GM18951 (cell line): ENCODE measurements at regions not wholly inside any gene's neighbourhood (a gene's known extent, or its start where the extent isn't known, plus 50 kb on each side); places are given as distances from the start of the nearest gene placed in this dataset.
"Not testable (repeated sequence)": the region's sequence is repeated elsewhere in the genome, so short reads cannot be mapped to it uniquely, and the experiment has no call there.

Experiments used
- POLR2A ChIP-seq: IDR thresholded peaks from 4 replicates; pipeline ENCODE4 v1.6.1; 2011; ENCODE audit warnings: mild to moderate bottlenecking; ENCODE audit not compliant: insufficient read length, insufficient read depth; ENCODE audit errors: extremely low read depth
- in situ Hi-C: fragments of 300-500 bp; cut with MboI; formaldehyde crosslinking; loops from one replicate; pipeline ENCODE4 v1.12.0; 2022; ENCODE audit warnings: low sequenced_read_pairs, mixed read lengths, inconsistent platforms; ENCODE audit not compliant: unreplicated experiment

DNA sequence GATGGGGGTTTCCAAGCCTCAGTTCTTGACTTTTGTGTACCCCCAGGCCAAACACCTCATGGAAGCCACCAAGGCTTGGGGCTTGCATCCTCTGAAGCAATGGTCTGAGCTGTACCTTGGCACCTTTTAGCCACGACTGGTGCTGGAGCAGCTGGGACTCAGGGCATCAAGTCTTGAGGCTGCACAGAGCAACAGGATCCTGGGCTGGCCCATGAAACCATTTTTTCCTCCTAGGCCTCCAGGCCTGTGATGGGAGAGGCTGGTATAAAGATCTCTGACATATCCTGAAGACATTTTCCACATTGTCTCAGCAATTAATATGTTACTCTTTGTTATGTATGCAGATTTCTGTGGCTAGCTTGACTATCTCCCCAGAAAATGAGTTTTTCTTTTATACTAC is 269.1 kb upstream of the TBX18 start:
- in situ Hi-C loops, result no loop called here

GRCh38 chr6:85026021-85026420 is 261.6 kb upstream of the TBX18 start:
- TF ChIP-seq POLR2A, result no peak
- in situ Hi-C loops, result no loop called here

More for the DNA sequence above, 269.1 kb upstream of the TBX18 start:
- no peak for TF ChIP-seq POLR2A

DNA sequence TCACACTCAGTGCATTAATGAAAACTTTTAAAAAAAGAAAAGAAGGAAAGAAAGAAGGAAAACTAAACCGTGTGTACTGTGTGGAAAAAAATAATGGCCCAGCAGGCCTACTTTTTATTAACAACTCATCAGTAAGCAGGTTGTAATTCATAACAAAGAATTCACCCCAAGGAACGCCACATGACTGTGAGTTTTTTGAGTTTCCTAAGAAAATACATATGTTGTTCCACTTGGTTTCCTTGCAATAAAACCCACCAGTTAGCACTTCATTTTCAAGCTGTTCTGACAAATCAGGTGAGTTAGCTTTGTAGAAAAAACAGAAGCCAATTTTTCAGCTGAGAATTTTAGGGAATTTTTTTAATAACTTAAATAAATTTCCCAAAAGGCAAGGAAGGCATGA is 259.3 kb upstream of the TBX18 start:
- in situ Hi-C loops, result no loop called here
- TF ChIP-seq POLR2A, result no peak

DNA sequence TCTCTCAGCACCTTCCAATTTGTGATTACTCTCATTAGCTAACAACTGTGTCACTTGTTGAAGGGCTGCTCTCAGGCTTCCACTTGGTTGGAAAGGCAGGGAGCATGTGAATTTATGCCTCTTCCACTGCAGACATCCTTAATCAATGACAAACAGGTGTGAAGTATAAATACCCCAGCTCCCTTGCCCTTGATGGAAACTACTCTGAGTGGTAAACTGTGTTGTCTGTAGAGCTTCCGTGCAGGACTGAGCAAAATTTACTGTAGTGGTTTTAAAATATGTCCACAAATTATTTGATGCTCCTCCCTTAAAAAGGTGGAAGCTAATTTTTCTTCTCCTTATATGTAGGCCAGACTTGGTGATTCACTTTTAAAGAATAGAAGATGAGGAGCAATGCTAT is 253.0 kb upstream of the TBX18 start:
- no peak for TF ChIP-seq POLR2A
- in situ Hi-C loops, result no loop called here

DNA sequence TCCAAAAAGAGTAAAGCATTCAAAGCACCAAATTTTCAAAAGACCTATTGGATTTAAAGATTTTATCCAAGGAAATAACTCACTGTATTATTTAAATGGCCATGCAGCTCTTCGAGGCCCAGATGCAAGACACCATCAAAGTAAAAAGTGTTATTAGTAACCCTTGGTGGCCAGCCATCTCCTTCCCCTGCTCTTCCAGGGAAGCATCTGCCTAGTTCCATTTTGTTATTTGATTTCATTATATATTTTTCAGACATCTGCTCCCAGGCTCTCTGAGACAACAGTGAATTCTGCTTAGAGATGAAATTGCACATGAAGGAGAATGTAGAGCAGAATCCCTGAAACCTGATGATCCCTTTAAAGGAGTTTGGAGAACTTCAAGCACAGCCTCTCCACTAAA is 252.3 kb upstream of the TBX18 start:
- no peak for TF ChIP-seq POLR2A
- in situ Hi-C loops, result no loop called here

DNA sequence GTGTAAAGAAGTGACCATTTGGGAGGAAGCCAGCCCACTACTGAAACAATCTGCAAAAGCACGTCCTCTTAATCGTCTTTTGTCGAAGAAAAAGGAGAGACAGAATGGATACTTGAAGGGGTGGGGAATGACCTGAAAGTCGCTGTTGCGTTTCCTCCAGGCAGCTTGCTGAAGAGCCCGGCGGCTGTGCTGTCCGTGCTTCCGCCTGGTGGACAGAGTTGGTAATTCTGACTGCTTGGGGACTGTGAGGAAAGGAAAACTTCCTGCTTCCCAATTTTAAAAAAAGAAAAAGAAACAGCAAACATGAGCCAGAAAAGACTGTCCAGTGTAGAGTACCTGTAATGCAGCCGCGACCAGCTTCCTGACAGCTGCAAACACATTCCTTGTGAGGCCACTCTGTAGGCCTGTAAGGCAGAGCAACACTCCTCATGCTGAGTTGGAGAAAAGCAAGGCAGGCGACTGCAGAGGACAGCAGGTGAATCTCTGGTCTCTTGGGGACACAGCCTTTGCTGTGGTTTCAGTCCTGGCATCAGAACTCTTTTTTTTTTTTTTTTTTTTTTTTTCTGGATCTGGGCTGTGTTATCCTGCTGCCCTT is 251.1 kb upstream of the TBX18 start:
- TF ChIP-seq POLR2A, result no peak
- in situ Hi-C loops, result no loop called here

- in situ Hi-C loops, result no loop called here
- no peak for TF ChIP-seq POLR2A
Observed at GRCh38 chr6:85010865-85011264, 246.5 kb upstream of the TBX18 start.

DNA sequence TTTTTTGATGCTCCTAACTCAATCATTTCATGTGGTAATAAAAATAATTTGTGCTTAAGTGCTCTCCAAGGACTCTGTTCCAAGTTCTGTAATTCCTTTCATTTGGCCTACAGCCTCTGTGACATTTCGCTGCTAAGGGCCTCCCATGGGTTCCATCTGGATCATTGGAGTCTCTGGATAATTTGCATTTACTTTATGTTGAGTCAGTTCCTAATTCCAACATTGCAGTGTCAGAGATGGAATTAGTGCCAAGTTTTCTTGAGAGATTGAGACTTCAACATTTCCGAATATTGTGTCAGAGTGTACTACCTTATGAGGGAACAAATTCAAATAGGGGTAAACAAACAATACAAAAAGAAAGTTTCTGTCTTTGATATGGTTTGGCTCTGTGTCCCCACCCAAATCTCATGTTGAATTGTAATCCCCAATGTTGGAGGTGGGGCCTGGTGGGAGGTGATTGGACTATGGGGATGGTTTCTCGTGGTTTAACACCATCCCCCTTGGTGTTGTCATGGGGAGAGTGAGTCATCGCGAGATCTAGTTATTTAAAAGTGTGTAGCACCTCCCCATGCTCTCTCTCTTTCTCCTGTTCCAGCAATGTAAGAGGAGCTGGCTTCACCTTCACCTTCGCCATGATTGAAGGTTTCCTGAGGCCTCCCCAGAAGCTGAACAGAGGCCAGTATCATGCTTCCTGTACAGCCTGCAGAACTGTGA is 244.1 kb upstream of the TBX18 start:
- in situ Hi-C loops, result no loop called here
- no peak for TF ChIP-seq POLR2A

- TF ChIP-seq POLR2A, result no peak
- in situ Hi-C loops, result no loop called here
Observed at GRCh38 chr6:85006362-85006761, 242.0 kb upstream of the TBX18 start.

GRCh38 chr6:85005494-85005893 is 241.1 kb upstream of the TBX18 start:
- TF ChIP-seq POLR2A, result no peak
- in situ Hi-C loops, result no loop called here

DNA sequence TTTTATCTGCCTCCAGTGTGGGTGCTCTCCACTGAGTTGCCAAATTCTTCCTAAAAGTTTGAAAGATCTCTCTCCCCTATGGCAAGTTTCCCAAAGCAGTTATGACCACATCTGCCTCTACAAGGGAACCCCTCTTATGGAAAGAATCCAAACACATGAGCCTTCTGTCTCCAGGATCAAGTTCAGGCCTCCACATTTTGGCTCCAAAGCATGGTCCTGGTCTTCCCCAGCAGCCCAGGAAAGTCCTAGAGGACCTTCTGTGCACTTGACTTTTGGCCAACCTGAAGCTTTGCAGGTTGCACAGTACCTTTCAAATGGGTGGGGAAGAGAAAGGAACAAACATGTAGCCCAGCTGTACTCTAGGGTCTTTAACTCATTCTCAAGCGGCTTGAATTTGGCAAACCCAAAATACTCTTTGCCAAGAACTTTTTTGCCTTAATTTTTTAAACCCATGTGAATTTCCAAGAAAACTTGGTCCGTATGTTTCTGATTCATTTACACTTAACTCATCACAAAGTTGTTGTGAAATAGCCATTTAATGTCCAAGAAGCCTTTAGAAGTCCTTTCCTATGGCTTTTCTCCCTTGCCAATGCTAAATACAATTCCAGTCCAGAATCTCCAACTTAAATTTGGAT is 240.1 kb upstream of the TBX18 start:
- TF ChIP-seq POLR2A, result no peak
- in situ Hi-C loops, result no loop called here

GRCh38 chr6:85002847-85003246 is 238.4 kb upstream of the TBX18 start:
- TF ChIP-seq POLR2A, result no peak
- in situ Hi-C loops, result no loop called here

- in situ Hi-C loops, result no loop called here
- no peak for TF ChIP-seq POLR2A
Observed at GRCh38 chr6:85000001-85000400, 235.6 kb upstream of the TBX18 start.

- in situ Hi-C loops, result no loop called here
- no peak for TF ChIP-seq POLR2A
Observed at GRCh38 chr6:84998223-84998622, 233.8 kb upstream of the TBX18 start.

GRCh38 chr6:84988766-84989165 is 224.4 kb upstream of the TBX18 start:
- in situ Hi-C loops, result not testable (repeated sequence)

- in situ Hi-C loops, result not testable (repeated sequence)
Observed at GRCh38 chr6:84985490-84985889, 221.1 kb upstream of the TBX18 start.
